Activated CD4-positive, alpha-beta T cell treated with anti-CD3 and anti-CD28 coated beads for 36 hours (primary cell): ENCODE measurements at regions not wholly inside any gene's neighbourhood (a gene's known extent, or its start where the extent isn't known, plus 50 kb on each side); places are given as distances from the start of the nearest gene placed in this dataset.

Source experiments
- ATAC-seq: fragments of 200-7000 bp; cut with Tn5 transposase; one replicate; pipeline ENCODE4 v1.10.0; 2021; ENCODE audit warnings: mild to moderate bottlenecking, moderate library complexity
- CTCF ChIA-PET: fragments of 350-600 bp; sonication (Branson Sonifier 250); formaldehyde crosslinking; loops from one replicate; lab custom pipeline; 2021; ENCODE audit warnings: antibody characterized with exemption; lab: Charles Lee
- POLR2A ChIA-PET: fragments of 350-600 bp; sonication (Branson Sonifier 250); formaldehyde crosslinking; loops from one replicate; lab custom pipeline; 2021; ENCODE audit warnings: antibody characterized with exemption, inconsistent platforms; lab: Charles Lee
- DNase-seq: peaks from one replicate; pipeline ENCODE4 v3.0.0-alpha.2; 2020
- H3K27ac Mint-ChIP-seq: one replicate; pipeline ENCODE4 v1.8.0; 2021; ENCODE audit warnings: mixed read lengths
- H3K27me3 Mint-ChIP-seq: one replicate; pipeline ENCODE4 v1.8.0; 2021; ENCODE audit warnings: mixed read lengths
- H3K36me3 Mint-ChIP-seq: one replicate; pipeline ENCODE4 v1.8.0; 2021; ENCODE audit warnings: low read depth, mixed read lengths
- H3K4me1 Mint-ChIP-seq: one replicate; pipeline ENCODE4 v1.8.0; 2021; ENCODE audit warnings: mixed read lengths
- H3K4me3 Mint-ChIP-seq: one replicate; pipeline ENCODE4 v1.8.0; 2021; ENCODE audit warnings: mild to moderate bottlenecking, moderate library complexity, mixed read lengths
- H3K9me3 Mint-ChIP-seq: one replicate; pipeline ENCODE4 v1.8.0; 2021; ENCODE audit warnings: low read depth, mixed read lengths
- intact Hi-C, 2 experiments: fragments of 100-400 bp; cut with DNase I in 1 of 2; cut with micrococcal nuclease in 1 of 2; formaldehyde crosslinking; loops; one replicate each; pipeline versions ENCODE4 v1.14.2 to v1.15.1; 2022 to 2024; cut with DNase I, micrococcal nuclease

- CTCF ChIA-PET: no interaction called here
- Mint-ChIP-seq H3K4me3 (no peak overlapping the region), H3K27me3 (peaks cover 24% of the 10 kb centered on the region), H3K9me3 (peaks cover 19% of the 10 kb centered on the region), H3K27ac (no peak overlapping the region), H3K36me3 (no peaks in the 10 kb centered on the region), H3K4me1 (no peaks in the 10 kb centered on the region)
- ATAC-seq (no peak), DNase-seq (no peak)
- intact Hi-C loops: no loop called here
- POLR2A ChIA-PET: no interaction called here
These were observed 244.8 kb upstream of the CDYL start for GRCh38 chr6:4531406-4531805.

GRCh38 chr6:4522453-4522852 lies 253.8 kb upstream of the CDYL start:
- ATAC-seq (no peak), DNase-seq (no peak)
- intact Hi-C loops: no loop called here
- no peak overlapping the region for H3K27ac Mint-ChIP-seq
- ChIA-PET CTCF (no interaction called here), POLR2A (no interaction called here)
- no peaks in the 10 kb centered on the region for H3K9me3 Mint-ChIP-seq
- H3K4me1 Mint-ChIP-seq: no peaks in the 10 kb centered on the region
- peaks cover 32% of the 10 kb centered on the region for H3K27me3 Mint-ChIP-seq
- no peaks in the 10 kb centered on the region for H3K36me3 Mint-ChIP-seq
- H3K4me3 Mint-ChIP-seq: no peak overlapping the region

DNA sequence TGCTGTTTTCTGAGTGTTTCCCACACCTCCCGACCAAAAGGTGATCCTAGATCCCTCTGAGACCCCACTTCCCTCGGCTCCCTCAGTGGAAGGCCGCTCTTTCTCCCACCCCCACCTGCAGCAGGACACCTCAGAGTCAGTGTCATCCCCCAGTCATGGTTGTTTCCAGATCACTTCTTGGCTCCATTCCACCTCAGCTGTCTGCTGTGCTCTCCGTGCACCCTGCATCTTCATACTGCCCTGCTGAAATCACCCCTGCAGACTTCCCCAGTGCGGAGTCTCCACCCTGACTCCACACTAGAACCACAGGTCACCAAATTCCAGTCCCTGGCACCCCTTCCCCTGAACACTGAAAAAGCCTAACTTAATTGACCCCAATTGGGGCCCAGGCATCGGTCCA lies 255.1 kb upstream of the CDYL start:
- Mint-ChIP-seq H3K27me3 (peaks cover 26% of the 10 kb centered on the region), H3K36me3 (no peaks in the 10 kb centered on the region), H3K4me3 (no peak overlapping the region), H3K27ac (no peak overlapping the region), H3K9me3 (no peaks in the 10 kb centered on the region), H3K4me1 (no peaks in the 10 kb centered on the region)
- DNase-seq (no peak), ATAC-seq (no peak)
- ChIA-PET POLR2A (no interaction called here), CTCF (no interaction called here)
- intact Hi-C loops: no loop called here

DNA sequence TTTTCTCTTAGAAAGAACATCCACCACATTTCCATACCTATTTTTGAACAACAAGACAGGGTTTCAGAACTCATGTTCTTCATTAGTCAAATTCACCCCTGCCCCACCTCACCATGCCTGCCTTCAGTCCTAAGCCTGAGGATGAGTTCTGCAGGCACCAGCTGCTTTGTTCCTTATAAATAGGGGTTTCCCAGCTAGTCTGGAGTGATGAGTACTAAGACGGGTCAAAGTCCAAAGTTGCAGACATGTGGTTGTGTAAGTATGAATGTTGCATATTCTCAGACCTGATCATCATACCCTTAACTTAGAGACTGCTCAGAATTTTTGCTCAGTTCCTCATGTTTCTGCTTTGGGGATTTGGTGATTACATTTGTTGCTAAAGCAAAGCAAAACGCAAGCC lies 257.7 kb upstream of the CDYL start:
- Mint-ChIP-seq H3K4me1 (no peaks in the 10 kb centered on the region), H3K9me3 (no peaks in the 10 kb centered on the region), H3K36me3 (no peaks in the 10 kb centered on the region), H3K4me3 (no peak overlapping the region), H3K27me3 (peaks cover 22% of the 10 kb centered on the region), H3K27ac (no peak overlapping the region)
- no peak for ATAC-seq
- DNase-seq: no peak
- POLR2A ChIA-PET: no interaction called here
- CTCF ChIA-PET: no interaction called here
- intact Hi-C loops: no loop called here

DNA sequence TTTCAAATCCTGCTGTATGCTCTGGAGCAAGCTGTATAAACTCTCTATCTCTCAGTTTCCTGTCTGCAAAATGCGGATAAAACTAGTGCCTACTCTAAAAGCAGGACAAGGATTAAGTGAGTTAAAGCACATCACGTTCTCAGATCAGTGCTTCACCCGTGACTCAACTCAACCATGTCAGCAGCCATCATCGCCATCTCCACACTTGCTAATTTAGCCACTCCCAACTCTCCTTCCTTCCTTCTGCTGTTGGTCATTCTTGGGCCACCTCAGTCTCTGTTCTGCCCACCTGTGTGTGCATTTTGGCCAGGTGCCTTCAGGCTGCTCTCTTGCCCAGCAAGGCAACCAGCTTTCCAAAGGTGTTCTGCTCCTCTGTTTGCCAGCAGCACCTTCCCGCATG lies 260.0 kb upstream of the CDYL start:
- POLR2A ChIA-PET: no interaction called here

GRCh38 chr6:4513561-4513960 lies 262.6 kb upstream of the CDYL start:
- H3K36me3 Mint-ChIP-seq: no peaks in the 10 kb centered on the region
- no peak overlapping the region for H3K4me3 Mint-ChIP-seq
- CTCF ChIA-PET: no interaction called here
- no peaks in the 10 kb centered on the region for H3K4me1 Mint-ChIP-seq
- POLR2A ChIA-PET: no interaction called here
- DNase-seq (no peak), ATAC-seq (no peak)
- peaks cover 3% of the 10 kb centered on the region for H3K27me3 Mint-ChIP-seq
- no peak overlapping the region for H3K27ac Mint-ChIP-seq
- intact Hi-C loops: no loop called here
- H3K9me3 Mint-ChIP-seq: no peaks in the 10 kb centered on the region

More for the DNA sequence above, 260.0 kb upstream of the CDYL start:
- intact Hi-C loops: no loop called here
- Mint-ChIP-seq H3K4me3 (no peak overlapping the region), H3K27ac (no peak overlapping the region), H3K36me3 (no peaks in the 10 kb centered on the region), H3K9me3 (no peaks in the 10 kb centered on the region), H3K4me1 (no peaks in the 10 kb centered on the region), H3K27me3 (peaks cover 6% of the 10 kb centered on the region)
- ATAC-seq (no peak), DNase-seq (no peak)
- CTCF ChIA-PET: no interaction called here

GRCh38 chr6:4512051-4512471 lies 264.1 kb upstream of the CDYL start:
- ATAC-seq (no peak), DNase-seq (no peak)
- Mint-ChIP-seq H3K27me3 (peaks cover 3% of the 10 kb centered on the region), H3K4me1 (no peaks in the 10 kb centered on the region), H3K27ac (no peak overlapping the region), H3K4me3 (no peak overlapping the region), H3K36me3 (no peaks in the 10 kb centered on the region), H3K9me3 (no peaks in the 10 kb centered on the region)
- intact Hi-C loops: no loop called here
- ChIA-PET CTCF (no interaction called here), POLR2A (no interaction called here)

DNA sequence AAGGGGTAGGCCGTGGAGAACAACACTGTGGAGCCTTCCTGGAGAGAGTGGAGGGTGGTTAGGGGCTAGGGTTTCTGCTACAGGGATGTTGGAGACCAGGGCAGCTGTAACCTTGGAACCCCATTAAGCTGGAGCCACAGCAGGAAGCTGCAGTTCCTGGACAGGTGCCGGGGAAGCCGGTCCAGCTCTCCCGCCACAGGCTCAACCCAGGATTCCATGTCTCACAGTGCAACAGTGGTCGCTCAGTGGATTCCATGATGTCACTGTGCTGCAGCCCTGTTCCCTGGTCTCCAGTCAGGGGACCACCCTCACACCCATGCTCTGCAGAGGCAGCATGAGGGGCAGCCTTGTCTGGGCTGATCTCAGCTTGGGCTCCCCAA lies 264.6 kb upstream of the CDYL start:
- POLR2A ChIA-PET: no interaction called here
- Mint-ChIP-seq H3K36me3 (no peaks in the 10 kb centered on the region), H3K27ac (no peak overlapping the region), H3K4me3 (no peak overlapping the region), H3K9me3 (no peaks in the 10 kb centered on the region), H3K27me3 (peaks cover 3% of the 10 kb centered on the region), H3K4me1 (no peaks in the 10 kb centered on the region)
- CTCF ChIA-PET: interaction anchor here (0.7 kb wide), 1 partner anchor 877 kb away, joined by 3 read pairs; no protein-coding TSS in a partner anchor
- intact Hi-C loops: no loop called here
- DNase-seq (no peak), ATAC-seq (no peak)

DNA sequence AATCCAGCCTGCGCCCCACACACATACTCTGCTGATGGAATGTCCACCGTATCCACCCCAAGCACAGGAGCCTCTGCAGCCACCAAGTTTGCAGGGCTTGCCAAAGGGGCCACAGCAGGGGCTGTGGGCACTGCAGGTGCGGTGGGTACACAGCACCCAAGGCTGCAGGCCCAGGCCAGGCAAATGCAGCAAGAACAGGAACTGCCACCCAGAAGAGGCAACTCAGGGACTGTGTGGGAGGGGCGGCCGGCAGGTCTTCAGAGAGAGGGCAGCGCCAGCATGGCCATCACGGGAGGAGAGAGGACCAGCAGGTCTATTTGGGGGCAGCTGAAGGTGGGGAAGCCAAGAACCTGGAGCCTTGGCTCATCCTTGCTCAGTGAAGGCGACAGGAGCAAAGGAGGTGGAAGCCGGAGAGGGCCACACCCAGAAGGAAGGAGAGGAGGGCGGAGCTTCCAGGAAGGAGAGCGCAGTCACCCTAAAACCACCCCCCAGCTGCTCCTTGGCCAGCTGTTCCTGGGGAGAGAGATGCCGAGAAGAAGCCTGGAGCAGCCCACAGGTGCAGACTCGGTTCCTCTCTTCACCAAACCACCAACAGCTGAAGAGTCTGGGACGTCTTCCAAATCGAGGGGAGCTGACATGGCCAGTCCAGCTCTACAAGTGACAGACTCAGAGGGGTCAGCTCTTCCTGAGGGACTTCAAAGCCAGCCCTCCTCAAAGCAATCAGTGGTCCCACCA lies 265.1 kb upstream of the CDYL start:
- Mint-ChIP-seq H3K36me3 (no peaks in the 10 kb centered on the region), H3K4me1 (no peaks in the 10 kb centered on the region), H3K9me3 (no peaks in the 10 kb centered on the region), H3K27me3 (peaks cover 3% of the 10 kb centered on the region), H3K4me3 (no peak overlapping the region), H3K27ac (no peak overlapping the region)
- ATAC-seq (no peak), DNase-seq (no peak)
- ChIA-PET POLR2A (no interaction called here), CTCF (interaction anchor here (0.7 kb wide), 1 partner anchor 878 kb away, joined by 3 read pairs; no protein-coding TSS in a partner anchor)
- intact Hi-C loops: no loop called here

DNA sequence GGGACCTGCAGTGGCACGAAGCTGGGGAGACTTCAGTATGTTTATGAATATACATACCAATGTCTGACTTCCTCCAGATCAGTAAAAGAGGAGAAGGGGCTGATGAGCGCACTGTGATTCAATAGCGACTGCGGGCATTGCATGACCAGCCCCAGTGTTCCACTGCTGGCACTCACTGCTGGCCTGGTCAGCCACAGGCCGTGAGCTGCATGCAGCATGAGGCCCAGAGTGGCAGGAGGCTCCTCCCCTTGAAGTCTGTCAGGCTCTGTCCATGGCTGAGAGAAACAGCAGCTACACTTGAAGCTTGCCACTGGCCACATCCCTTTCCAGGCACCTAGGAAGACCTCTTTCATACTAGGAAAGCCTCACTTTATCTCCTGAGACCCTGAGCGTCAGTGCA lies 265.9 kb upstream of the CDYL start:
- Mint-ChIP-seq H3K9me3 (no peaks in the 10 kb centered on the region), H3K4me1 (no peaks in the 10 kb centered on the region), H3K36me3 (no peaks in the 10 kb centered on the region), H3K27me3 (peaks cover 7% of the 10 kb centered on the region), H3K27ac (no peak overlapping the region), H3K4me3 (no peak overlapping the region)
- intact Hi-C loops: no loop called here
- ATAC-seq (no peak), DNase-seq (no peak)
- ChIA-PET POLR2A (no interaction called here), CTCF (no interaction called here)

DNA sequence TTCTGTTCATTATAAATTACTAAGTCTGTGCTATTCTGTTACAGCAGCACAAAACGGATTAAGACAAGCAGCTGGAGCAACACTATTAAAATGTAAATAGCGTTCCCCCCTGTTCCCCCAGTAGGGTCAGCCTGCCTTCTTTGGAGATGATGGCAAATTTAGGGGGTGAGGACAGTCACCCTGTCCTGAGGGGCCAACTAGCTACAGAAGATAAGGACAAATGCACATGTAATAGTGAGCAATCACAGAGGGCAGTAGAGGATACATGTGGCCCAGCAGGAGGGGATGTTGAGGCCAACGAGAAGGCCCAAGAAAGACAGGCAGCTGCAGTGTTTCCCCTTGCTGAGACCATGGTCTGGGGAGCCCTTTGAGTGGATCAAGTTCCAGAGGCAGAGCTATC lies 266.7 kb upstream of the CDYL start:
- Mint-ChIP-seq H3K4me1 (no peaks in the 10 kb centered on the region), H3K9me3 (no peaks in the 10 kb centered on the region), H3K36me3 (no peaks in the 10 kb centered on the region), H3K27me3 (peaks cover 10% of the 10 kb centered on the region), H3K4me3 (no peak overlapping the region), H3K27ac (no peak overlapping the region)
- POLR2A ChIA-PET: no interaction called here
- ATAC-seq (no peak), DNase-seq (no peak)
- intact Hi-C loops: no loop called here
- CTCF ChIA-PET: interaction anchor here (0.5 to 0.7 kb wide), 2 partner anchors 72 to 122 kb away, joined by 3 to 5 read pairs; no protein-coding TSS in a partner anchor

DNA sequence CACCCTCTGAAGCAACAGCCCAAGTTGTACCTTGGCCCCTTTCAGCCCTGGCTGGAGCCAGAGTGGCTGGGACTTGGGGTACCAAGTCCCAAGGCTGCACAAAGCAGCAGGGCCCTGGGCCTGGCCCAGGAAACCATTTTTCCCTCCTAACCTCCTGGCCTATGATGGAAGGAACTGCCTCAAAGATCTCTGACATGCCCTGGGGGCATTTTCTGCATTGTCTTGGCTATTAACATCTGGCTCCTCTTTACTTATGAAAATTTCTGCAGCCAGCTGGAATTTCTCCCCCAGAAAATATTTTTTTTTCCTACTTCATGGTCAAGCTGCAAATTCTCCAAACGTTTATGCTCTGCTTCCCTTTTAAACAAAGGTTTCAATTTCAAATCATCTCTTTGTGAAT lies 269.4 kb upstream of the CDYL start:
- Mint-ChIP-seq H3K27me3 (peaks cover 19% of the 10 kb centered on the region), H3K4me1 (no peaks in the 10 kb centered on the region), H3K27ac (no peak overlapping the region), H3K36me3 (no peaks in the 10 kb centered on the region), H3K9me3 (no peaks in the 10 kb centered on the region), H3K4me3 (no peak overlapping the region)
- ATAC-seq (no peak), DNase-seq (no peak)
- ChIA-PET CTCF (no interaction called here), POLR2A (no interaction called here)
- intact Hi-C loops: no loop called here
